AG08396 (cell line): ENCODE measurements at regions not wholly inside any gene's neighbourhood (a gene's known extent, or its start where the extent isn't known, plus 50 kb on each side); places are given as distances from the start of the nearest gene placed in this dataset.
"Not testable (repeated sequence)": the region's sequence is repeated elsewhere in the genome, so short reads cannot be mapped to it uniquely, and the experiment has no call there.

Experiments used
- DNase-seq: peaks from one replicate; pipeline ENCODE4 v3.0.0; 2012; ENCODE audit warnings: low spot score, mixed read lengths

DNA sequence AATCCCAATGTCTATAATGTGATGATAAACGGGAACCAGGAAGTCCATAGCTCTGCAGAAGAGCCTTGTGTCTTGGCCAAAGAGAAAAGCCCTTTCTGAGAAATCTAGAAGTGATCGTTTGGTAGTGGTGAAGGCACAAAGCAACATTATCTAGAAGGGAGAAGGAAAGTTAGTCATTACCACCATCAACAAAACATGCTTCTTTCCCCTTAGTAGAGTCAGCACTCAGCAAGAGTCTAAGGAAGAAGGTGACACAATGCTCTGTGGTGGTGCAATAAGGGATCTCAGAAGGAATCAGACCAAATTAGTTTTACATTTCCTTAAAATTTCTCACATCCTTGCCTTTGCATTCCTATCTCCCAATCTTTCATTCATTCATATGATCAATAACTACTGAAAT, 134.4 kb upstream of the PRDX6 start:
- no peak for DNase-seq

DNA sequence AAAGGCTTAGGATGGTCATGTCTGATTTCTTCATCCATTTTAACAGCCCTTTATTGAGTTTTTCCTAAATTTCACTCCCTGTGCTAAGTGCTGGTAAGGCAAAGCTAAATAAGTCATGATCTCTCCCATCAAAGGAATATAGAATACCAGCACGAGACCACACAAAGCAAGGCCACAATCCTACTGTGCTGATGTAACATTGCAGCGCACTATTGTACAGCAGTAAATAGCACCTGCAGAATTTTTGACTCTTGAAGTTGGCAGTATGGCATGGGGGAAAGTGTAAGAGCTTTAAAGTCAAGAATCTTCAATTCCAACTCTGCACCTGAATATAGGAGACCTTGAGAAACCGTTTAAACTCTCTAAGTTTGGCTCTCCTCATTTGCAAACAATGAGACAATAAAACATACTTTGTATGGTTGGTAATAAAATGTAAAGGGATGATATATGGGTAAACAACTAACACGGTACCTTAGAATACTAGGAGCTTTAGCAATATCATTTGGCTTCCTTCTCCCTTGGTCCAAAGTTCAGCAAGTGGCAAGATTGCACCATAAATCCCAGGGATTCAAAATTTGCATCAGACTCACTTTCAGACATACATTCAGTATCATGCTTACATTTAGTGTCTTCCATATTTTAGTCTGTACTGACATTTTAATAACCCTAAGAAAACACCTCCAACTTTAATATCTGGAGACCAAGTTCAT, 132.9 kb upstream of the PRDX6 start:
- DNase-seq = no peak

DNA sequence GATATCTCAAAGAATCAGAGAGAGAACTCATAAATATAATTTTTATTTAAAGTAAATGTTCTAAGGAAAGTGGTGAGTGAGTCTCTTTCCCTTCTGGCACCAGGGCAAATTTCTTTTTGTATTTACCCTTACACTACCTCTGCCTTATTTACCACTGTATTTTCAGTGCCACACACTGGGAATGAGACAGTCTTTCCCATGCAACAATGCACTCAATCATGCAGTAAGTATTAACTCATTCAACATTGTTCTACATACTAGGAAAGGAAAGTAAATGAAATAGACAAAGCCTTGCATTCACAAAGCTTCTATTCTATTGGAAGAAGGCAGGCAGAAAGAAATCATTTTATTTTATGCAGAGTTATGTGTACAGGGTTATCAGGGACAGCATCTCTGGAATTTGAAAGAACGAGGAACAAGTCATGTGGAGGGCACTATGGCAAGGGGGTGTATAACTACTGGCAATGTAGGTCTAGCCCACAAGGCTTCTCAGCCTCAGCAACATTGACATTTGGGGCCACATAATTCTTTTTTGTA, 129.8 kb upstream of the PRDX6 start:
- no peak for DNase-seq

DNA sequence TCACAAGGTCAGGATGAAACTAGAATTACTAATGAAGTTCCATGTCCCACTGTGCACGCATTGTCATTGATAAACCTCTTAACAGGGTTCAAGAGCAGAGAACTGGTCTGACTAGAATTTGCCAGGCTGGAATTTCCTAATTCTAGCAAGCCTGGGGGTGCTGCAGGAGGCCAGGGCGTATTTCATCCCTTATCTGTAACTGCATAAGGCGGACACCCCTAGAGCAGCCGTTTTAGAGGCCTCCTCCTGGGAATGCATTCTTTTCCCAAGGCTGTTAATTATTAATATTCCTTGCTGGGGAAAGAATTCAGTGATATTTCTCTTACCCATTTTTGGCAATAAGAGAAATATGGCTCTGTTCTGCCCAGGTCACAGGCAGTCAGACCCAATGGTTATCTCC, 124.5 kb upstream of the PRDX6 start:
- not testable (repeated sequence) for DNase-seq

DNA sequence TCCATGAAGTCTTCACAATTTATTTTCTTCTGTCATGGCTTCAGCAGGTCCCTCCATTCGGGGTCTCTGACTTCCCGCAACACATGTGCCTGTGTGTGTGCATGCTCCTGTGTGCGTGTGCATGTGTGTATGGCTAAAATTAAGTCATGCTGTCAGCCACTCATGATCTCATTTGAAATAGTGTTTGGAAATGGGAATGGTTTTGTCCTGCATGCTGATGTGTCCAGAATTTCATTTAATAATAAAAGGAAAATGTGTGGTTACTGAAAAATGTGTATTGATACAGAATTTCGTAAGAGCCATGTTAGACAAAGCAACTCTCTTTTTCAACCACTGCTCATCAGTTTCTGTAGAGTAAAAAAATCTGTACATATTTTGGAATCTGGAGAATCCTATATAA, 123.8 kb upstream of the PRDX6 start:
- DNase-seq = no peak

DNA sequence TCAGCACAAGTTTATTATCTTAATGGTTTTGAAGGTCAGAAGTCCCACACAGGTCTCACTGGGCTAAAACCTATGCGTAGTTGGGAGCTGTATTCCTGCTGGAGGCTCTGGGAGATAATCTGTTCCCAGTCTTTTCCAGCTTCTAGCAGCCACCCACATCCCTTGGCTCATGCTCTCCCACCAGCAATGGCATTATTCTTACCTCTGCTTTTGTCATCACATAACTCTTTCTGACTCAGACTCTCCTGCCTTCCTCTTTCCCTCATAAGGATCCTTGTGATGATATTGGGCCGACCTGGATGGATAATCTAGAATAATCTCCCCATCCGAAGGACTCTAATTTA, 122.2 kb upstream of the PRDX6 start:
- DNase-seq = no peak

DNA sequence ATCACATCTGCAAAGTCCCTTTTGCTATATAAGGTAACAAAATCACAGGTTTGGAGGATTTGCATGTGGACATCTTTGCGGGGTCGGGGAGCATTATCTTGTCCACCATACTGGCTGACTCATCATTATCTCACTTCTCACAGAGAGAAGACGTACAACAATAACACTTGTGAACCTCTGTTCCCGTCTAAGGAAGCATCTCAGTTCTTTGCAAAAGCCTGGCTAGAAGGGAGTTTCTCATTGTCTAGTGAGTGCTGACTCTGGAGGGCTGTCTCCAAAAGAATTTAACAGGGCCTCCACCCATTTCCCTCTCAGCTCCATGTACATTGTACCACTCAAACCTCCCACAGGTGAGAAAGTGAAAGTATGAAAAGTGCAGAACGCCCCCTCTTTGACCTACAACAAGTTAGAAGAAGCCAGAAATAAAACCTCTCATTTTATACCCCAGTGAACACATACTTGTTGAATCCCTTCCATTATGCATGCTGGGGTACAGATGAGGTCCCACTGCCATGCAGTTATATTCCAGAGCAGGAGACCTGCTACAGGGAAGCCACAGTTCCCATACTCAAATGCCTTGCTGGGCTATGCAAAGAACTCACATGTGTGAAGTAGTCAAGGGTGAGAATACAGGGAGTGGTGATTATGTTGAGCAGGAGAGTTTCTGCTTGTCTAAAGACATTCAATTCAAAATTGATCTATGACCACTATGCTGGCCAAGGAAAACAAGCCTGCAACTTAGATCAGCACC, 121.7 kb upstream of the PRDX6 start:
- DNase-seq = no peak

DNA sequence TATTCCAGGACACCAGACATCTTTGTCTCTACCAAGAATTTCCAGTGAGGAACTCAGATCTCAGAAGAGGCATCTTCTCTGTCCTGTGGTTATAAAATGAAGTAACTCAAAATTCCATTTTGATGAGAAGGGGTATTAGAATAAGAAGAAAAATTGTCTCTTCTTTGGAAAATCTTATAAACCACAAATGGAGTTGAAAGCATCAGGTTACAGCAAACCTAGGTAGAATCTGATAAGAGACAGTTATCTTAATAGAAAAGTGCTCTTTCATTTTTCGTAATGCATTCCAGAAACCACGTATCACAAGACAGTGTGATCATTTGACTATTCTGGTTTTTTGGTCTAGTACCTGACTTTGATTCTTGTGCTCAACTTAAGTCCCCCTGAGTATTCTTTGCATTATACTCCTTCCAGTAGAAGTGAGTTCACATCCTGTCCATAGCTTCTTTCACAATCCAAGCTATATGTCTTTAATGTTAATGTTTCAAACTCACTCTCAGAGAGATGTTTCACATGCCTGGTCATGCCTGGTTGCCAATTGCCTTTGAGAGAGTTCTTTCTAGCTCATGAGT, 120.9 kb upstream of the PRDX6 start:
- no peak for DNase-seq

DNA sequence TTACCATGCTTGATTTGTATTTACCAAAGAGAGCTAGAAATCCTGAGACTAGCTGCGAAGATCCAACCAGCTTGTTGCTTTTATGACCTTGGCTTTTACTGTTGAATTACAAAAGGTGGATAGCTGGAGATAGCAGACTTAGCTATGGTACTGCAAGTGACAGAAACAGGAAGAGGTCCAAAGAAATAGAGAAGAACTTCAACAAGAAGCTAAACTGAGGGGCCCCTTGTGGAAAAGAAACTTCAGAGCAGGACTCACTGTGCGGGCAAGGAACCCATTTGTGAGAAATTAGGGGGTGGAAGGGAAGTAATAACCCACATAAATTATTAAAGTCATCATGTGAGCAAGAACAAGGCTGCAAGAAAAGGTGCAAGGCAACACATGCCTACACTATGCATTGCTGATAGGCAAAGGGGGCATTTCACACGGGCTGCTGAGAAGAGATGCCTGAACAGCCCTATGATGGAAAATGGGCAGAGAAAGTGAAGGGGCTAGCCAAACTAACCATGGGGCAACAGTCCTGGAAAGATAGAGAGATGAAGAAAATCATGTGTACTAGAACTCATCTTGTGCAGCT, 116.6 kb upstream of the PRDX6 start:
- DNase-seq = no peak

DNA sequence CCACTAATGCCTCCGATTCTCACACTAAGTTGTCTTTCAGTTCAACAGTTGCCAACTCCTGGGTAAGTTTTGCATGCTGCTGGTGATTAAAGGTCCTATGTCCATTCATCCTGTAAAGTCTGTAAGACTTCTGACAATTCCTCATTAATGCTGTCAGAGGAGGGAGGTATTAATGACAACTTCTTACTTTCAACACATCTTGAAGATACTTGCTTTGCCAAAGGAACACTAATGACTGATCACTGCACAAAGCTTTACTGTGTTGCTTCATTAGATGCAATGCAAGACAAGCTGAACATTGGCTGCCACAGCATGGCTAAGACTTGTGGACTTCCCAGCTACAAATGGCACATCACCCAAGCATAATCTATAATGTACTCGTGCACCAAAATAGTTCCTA, 114.6 kb upstream of the PRDX6 start:
- no peak for DNase-seq

DNA sequence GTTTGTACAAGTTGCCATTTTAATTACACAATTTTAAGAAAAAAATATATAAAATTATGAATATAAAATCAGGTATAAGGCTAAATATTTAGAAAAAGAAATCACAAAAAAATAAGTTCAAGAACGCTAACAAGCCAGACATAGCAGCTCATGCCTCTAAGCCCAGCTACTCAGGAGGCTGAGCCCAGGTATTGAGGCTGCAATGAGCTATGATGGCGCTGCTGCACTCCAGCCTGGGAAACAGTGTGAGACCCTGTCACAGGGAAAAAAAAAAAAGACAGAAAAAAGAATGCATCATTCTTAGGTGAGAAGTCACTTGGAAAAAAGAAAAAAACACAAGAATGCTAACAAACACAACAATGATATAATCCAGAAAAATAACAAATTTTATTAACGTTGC, 112.3 kb upstream of the PRDX6 start:
- DNase-seq = no peak

DNA sequence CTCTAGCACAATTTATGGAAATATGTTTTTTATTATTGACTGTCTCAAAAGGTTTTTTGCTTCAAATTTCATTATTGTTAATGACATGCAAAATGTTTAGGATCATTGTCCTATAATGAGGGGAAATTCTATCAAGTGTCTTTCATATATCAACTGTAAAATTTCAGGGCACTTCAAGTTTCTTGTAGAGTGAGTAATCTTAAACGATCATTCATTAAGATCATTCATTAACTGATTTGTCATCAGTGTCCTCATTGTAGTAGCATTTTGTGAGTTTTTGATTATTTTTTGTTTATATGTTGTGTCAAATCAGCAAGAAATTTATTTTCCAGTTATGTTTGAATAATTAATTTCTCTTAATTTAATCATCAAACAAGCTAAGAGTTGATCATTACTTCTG, 111.8 kb upstream of the PRDX6 start:
- DNase-seq = no peak

DNA sequence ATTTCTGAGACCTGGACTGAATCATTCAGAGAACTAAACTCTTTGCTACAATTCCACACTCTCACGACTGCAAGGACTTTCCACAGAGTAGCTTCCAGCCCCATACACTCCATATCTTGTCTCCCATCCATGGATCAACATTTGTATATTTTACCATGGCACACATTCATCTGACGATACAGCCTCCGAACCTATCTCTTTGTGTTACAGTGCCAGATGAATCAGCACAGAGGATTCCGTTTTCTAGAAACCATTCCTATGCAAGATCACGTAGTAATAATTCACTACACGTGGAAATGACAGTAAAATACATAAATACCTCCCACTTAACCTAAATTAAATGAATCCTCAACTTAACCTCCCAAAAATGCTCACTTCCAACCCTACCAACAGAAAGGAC, 110.0 kb upstream of the PRDX6 start:
- no peak for DNase-seq

DNA sequence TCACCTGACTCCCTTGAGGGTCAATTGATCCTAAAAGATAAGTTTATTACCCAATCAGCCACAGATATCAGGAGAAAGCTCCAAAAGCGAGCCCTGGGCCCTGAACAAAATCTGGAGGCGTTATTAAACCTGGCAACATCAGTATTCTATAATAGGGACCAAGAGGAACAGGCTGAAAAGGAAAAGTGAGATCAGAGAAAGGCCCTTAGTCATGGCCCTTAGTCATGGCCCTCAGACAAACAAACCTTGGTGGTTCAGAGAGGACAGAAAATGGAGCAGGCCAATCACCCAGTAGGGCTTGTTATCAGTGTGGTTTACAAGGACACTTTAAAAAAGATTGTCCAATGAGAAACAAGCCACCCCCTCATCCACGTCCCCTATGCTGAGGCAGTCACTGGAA, 106.5 kb upstream of the PRDX6 start:
- DNase-seq = not testable (repeated sequence)

DNA sequence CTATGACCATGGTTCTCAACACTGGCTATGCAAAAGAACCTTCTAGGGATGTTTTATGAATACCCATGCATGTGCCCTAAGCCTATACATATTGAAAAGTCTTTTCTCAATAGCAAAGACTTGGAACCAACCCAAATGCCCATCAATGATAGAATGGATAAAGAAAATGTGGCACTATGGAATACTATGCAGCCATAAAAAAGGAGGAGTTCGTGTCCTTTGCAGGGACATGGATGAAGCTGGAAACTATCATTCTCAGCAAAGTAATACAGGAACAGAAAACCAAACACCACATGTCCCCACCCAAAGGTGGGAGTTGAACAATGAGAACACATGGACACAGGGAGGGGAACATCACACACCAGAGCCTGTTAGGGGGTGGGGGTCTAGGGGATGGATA, 101.1 kb upstream of the PRDX6 start:
- DNase-seq = not testable (repeated sequence)

DNA sequence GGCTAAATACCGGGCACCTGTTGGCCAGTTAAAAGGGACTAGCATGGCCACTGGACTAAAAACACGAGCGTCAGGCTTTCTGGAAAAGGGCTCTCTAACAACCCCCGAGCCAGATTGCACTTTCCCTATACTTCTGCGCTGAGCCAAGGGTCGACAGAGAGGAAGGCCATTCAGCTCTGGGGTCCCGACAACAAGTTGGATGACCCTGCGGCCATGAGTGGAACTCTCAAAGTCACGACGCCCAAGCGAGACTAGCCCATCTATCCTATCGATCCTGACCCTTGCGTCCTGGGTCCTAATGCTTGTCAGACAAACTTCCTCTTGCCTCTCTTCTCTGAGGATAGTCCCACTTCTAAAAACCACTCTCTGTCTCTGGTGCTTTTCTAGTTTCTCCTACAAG, 99.9 kb upstream of the PRDX6 start:
- DNase-seq = no peak

DNA sequence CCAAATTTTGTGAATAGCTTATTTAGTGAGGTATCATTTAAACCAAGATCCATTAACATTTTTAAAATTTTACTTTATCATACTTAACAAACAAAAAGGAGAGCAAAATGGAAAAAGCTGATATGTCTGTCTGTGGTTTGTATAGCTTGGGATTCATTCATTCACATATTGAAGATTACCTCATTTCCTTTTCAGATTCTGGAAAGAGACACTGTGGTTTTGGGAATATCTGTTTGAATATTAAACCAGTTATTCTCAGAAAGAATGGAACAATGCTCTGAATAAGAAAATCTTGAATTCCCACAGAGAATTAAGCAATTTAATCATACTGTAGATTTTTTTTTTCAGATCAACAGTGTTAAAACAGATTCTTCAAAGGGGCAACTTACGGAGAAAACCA, 93.8 kb upstream of the PRDX6 start:
- no peak for DNase-seq

DNA sequence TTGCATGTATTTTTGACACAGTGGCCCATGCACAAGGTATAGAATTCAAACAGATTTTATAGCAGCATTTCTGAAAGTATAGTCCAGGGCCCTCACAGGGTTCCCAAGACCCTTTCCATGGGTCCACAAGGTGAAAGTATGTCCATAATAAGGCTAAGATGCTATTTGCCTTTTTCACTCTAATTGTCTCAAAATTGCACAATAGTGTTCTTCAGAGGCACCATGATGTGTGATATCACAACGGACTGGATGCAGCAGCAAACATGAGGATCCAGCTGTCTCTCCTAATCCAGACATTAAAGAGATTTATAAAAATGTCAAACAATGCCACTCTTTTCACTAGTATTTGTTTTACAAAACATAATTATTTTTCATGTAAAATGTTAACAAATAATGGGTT, 88.8 kb upstream of the PRDX6 start:
- DNase-seq = no peak

DNA sequence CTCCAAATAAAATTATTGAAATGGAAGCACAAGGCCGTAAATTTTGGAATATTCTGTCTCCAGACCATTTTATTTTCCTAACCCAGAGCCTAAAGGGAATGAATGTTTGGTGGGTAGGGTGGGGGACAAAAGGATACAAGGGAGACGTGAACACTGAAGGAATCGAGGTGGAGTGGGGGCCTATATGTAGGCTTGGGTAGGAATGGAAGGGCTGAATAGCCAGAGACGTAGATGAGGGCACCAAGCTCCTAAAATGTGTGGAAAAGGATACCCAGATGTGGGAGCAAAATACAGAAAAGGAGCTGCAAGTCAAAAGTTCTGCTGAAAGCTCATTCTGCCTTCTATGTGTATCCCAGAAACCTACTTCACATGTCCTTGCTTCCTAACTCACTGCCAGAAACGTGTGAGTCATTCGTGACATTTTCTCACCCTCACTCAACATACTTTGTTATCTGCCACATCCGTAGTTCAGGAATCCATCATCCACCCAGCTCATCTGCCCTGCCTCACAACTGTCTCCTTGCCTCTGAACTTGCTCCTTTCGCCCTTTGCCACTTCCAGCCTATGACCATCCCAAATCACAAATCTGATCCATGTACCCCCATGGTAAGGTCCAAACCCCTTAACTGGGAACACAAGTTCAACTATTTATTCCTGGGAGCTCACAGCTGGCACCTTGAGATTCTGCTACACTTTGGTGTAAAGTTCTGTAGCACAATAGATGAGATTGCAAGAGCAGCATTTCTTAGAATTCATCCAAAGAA, 84.1 kb upstream of the PRDX6 start:
- peak; percentile 45 for DNase-seq

DNA sequence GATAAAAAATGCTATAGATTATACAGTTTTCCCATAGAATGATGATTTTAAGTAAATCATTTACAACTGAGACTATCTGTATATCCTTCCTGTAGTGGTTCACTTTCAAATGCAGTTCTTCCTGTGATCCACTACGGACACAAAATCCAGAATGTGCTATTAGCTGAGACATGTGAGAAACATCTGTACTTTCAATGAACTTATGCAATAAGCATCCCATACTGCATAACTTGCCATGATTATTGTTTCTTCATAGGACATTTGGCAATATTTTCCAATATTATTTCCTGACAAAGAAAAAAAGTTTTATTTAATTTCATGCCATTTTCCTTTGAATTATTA, 83.5 kb upstream of the PRDX6 start:
- DNase-seq = no peak

DNA sequence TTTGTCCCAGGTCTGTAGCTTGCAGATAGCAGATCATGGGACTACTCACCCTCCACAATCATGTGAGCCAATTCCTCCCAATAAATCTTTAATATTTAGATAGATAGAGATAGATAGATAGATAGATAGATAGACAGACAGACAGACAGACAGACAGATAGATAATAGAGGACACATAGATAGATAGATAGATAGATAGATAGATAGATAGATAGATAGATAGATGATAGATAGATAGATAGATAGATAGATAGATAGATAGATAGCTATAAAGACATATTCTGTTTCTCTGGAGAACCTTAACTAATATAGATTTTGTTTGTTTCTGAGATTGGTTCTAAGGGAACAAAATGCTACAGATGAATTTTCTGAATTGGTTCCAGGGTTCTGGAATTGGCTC, 82.3 kb upstream of the PRDX6 start:
- DNase-seq = not testable (repeated sequence)

DNA sequence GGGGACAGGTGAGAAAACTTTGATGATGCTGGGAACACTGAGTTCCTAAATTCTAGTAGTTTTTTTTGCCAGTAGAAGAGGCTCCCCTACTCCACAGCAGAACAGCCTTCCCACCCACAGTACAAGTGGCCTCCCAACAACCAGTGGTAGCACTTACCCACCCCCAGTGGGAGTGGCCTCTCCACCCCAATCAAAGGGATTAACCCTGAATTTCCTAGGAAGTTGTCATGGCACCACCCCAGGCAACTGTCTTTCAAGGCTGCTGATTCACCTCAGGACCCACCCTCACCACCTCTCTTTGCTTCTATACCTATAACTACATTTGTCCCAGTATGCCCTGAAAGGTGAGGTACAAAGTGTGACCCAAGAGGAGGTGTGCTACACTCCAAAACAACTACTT, 81.4 kb upstream of the PRDX6 start:
- no peak for DNase-seq
